GM12872 (cell line): ENCODE measurements at regions not wholly inside any gene's neighbourhood (a gene's known extent, or its start where the extent isn't known, plus 50 kb on each side); places are given as distances from the start of the nearest gene placed in this dataset.
A peak's percentile ranks its signal among the peaks of the same experiment; 100 is the strongest.

ENCODE experiments used
- TF ChIP-seq, protein P1 (sequence below): IDR thresholded peaks from 3 replicates; pipeline ENCODE4 v1.5.1; 2011; ENCODE audit warnings: low read depth, mild to moderate bottlenecking, low read length, moderate library complexity; ENCODE audit not compliant: insufficient read depth

- TF ChIP-seq, protein P1, sequence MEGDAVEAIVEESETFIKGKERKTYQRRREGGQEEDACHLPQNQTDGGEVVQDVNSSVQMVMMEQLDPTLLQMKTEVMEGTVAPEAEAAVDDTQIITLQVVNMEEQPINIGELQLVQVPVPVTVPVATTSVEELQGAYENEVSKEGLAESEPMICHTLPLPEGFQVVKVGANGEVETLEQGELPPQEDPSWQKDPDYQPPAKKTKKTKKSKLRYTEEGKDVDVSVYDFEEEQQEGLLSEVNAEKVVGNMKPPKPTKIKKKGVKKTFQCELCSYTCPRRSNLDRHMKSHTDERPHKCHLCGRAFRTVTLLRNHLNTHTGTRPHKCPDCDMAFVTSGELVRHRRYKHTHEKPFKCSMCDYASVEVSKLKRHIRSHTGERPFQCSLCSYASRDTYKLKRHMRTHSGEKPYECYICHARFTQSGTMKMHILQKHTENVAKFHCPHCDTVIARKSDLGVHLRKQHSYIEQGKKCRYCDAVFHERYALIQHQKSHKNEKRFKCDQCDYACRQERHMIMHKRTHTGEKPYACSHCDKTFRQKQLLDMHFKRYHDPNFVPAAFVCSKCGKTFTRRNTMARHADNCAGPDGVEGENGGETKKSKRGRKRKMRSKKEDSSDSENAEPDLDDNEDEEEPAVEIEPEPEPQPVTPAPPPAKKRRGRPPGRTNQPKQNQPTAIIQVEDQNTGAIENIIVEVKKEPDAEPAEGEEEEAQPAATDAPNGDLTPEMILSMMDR, result no peak
These were observed 50.2 kb upstream of the AKR1E2 start for GRCh38 chr10:4775808-4776207.

GRCh38 chr10:4772202-4772570, 53.8 kb upstream of the AKR1E2 start:
- TF ChIP-seq, protein P1, result no peak

DNA sequence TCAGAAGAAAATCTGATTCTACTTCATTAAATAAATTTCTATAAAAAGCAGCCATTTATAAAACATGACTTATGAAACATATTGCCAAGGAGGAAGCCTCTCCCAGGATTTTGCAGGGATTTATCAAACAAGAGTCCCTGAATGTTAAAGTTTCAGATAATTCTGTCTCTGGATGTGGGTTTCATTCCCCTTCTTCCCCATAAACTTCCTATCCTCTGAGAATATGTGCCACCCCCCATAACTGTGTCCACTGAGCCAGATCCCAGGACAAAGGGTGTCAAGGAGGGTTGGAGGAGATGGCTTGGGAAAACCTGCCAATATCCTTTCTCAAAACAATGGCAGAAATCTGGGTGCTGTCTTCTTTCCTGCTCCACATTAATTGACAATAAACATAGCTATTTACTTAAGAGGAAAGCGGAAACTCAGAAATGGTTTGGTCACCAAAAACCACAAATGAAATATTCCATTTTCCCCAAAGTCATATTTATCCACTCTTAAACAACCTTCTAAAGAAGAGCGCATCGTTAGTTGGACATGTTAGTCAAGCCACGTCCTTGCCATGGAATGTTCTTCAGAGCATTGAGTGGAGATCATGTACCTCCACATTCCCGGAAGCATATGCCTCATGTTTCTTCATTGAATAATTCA, 54.3 kb upstream of the AKR1E2 start:
- TF ChIP-seq, protein P1, result no peak

GRCh38 chr10:4770801-4771553, 55.0 kb upstream of the AKR1E2 start:
- TF ChIP-seq, protein P1, result 0 out of 3 replicates have a peak, but pooled peaks have one; percentile 11

DNA sequence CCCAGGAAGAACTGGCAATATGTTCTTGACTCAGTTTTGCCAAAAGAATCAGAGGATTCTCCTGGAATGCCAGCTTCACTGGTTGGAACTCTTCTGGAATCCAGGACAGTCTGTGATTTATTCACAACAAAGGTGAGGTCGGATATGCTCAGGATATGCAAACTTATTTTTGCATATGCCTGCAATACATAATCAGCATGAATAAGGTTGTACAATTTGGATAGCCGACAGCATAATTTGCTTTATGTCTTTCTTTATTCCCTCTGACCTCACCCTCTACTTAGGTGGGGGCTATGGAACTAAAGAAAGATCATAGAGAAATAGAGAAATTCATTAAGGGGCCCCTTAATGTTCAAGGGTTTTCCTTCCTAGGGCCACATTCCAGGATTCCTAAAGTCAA, 57.6 kb upstream of the AKR1E2 start:
- TF ChIP-seq, protein P1, result no peak

DNA sequence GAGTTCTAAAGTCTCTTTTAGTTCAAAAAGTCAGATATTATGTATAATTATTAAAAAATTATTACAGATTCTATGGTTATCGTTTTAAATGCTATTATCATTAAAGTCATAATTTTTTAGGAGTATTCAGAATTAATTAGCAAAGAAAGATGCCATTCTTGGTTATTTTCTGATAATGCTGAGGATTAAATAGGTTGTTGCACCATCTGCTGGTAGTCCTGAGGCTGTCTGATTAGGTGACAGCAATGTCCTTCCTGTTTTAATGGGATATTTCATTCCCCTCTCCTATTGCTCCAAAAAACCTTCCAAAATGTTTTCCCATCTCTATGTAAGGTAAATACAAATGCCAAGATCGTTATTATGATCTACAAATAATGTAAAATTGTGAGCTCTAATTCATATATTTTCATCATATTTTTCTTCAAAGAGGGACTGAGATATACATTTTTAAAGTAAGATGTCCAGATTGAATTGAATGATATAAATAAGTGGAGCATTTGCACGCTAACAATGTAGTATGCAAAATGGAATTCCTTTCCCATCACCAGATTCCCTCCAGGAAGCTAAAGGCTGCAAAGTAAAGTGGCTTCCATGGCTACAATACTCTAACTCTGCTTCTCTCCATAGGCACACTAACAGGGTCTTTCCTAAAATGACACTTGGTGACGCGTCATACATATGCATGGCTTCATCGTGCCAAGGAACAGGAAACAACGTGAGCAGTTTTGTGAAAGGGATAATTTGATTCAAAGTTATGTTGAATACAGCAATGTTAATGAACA, 58.8 kb upstream of the AKR1E2 start:
- TF ChIP-seq, protein P1, result peak; percentile 42; the same call in 1 of the 3 replicates

DNA sequence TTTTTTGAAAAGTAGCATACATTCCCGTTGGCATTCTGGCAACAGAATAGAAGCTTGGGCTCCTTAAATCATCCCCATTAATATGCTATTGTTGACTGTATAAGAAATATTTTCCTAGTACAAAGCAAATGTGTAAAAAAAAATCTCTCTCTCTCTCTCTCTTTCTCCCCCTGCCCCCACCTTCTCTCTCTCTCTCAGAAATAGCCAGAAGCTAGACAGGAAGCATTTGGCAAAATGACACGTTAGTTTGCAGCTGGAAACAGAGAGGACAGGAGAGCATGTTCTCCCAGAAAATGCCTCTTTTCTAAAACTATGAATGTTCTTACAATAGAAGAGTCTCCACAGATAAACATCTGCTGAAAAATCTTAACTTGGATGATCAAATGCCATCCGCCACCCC, 59.6 kb upstream of the AKR1E2 start:
- TF ChIP-seq, protein P1, result no peak
